ENCODE measurements at regions not wholly inside any gene's neighbourhood (a gene's known extent, or its start where the extent isn't known, plus 50 kb on each side); places are given as distances from the start of the nearest gene placed in this dataset.
A peak's percentile ranks its signal among the peaks of the same experiment; 100 is the strongest.

DNA sequence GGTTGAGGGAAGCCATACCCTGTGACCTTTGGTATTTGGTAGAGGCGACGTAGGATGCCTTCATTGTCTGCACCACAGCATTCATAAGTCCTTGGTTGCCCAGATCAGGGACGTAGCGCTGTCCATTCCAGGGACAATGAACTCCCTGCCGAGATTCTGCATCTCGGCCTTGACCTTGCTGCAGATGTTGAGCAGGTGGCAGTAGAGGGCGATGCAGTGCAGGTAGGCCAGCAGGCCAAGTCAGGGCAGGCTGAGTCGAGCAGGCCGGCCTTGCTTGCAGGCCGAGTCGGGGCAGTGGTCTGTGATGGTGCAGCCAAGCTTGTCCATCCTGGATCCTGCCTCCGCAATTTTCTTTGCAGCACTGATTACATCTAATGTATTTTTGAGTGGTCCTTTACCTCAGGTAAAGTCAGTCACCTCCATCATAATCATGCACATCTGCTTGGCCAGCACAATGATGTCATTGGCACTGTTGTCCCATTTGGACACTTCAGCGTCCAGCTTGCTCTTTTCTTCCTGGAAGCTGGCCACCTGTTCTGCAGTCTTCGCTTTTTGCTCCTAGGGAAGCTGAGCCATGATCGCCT lies 93.4 kb upstream of the CCDC112 start:
- peak in 1 of 4 experiments; percentile 15 for TF ChIP-seq CTCF (IDR thresholded peaks at IDR 0.05)
- TF ChIP-seq POLR2A (IDR thresholded peaks at IDR 0.05): no peak
- no peak for TF ChIP-seq EP300 (IDR thresholded peaks at IDR 0.05)
- no peak for TF ChIP-seq POLR2AphosphoS5 (IDR thresholded peaks at IDR 0.05)
